GM23338 (cell line): ENCODE measurements at regions not wholly inside any gene's neighbourhood (a gene's known extent, or its start where the extent isn't known, plus 50 kb on each side); places are given as distances from the start of the nearest gene placed in this dataset.

Experiments used
- ATAC-seq: fragments of 200-7000 bp; cut with Tn5 transposase; 3 replicates; pipeline ENCODE4 v1.9.1; 2020
- DNase-seq: peaks from one replicate; pipeline ENCODE4 v3.0.0-alpha.2; 2015; ENCODE audit warnings: low spot score
- H2AFZ ChIP-seq: fragments of 200-600 bp; sonication (generic); 2 replicates; pipeline ENCODE4 v1.8.0; 2016; ENCODE audit warnings: antibody characterized with exemption, mild to moderate bottlenecking, moderate library complexity
- H3F3A ChIP-seq: fragments of 200-600 bp; sonication (generic); replicated peaks from 2 replicates; pipeline ENCODE4 v1.8.0; 2017; ENCODE audit warnings: antibody characterized with exemption, mixed run types, low read depth
- H3K27ac ChIP-seq: fragments of 200-600 bp; sonication (generic); 2 replicates; pipeline ENCODE4 v1.6.1; 2016; ENCODE audit warnings: low read depth
- H3K27me3 ChIP-seq: fragments of 200-600 bp; sonication (generic); 2 replicates; pipeline ENCODE4 v1.8.0; 2016; ENCODE audit warnings: mild to moderate bottlenecking, mixed run types, moderate library complexity; ENCODE audit not compliant: insufficient read depth
- H3K36me3 ChIP-seq: fragments of 200-600 bp; sonication (generic); 2 replicates; pipeline ENCODE4 v1.8.0; 2016; ENCODE audit warnings: mild to moderate bottlenecking; ENCODE audit not compliant: insufficient read depth
- H3K4me1 ChIP-seq: fragments of 200-600 bp; sonication (generic); 2 replicates; pipeline ENCODE4 v1.8.0; 2016; ENCODE audit warnings: mild to moderate bottlenecking, moderate library complexity; ENCODE audit not compliant: insufficient read depth
- H3K4me2 ChIP-seq: fragments of 200-600 bp; sonication (generic); 2 replicates; pipeline ENCODE4 v1.7.1; 2017; ENCODE audit warnings: mixed run types
- H3K4me3 ChIP-seq: fragments of 200-600 bp; sonication (generic); 2 replicates; pipeline ENCODE4 v1.6.1; 2016; ENCODE audit warnings: mixed run types
- H3K79me2 ChIP-seq: fragments of 200-600 bp; sonication (generic); replicated peaks from 2 replicates; pipeline ENCODE4 v1.8.0; 2017; ENCODE audit warnings: mild to moderate bottlenecking; ENCODE audit not compliant: insufficient read depth
- H3K9me2 ChIP-seq: fragments of 200-600 bp; sonication (generic); 2 replicates; pipeline ENCODE4 v1.8.0; 2017; ENCODE audit not compliant: insufficient read depth
- H4K20me1 ChIP-seq: fragments of 200-600 bp; sonication (generic); replicated peaks from 2 replicates; pipeline ENCODE4 v1.8.0; 2017; ENCODE audit warnings: mild to moderate bottlenecking; ENCODE audit not compliant: insufficient read depth
- H3K27ac Mint-ChIP-seq: 2 replicates; pipeline ENCODE4 v1.8.0; 2020; ENCODE audit warnings: inconsistent platforms, mild to moderate bottlenecking, moderate library complexity, mixed read lengths
- H3K27me3 Mint-ChIP-seq: 3 replicates; pipeline ENCODE4 v1.8.0; 2022; ENCODE audit warnings: low read depth, mild to moderate bottlenecking, moderate library complexity, mixed read lengths, inconsistent platforms; ENCODE audit not compliant: insufficient read depth, poor library complexity
- H3K36me3 Mint-ChIP-seq: 3 replicates; pipeline ENCODE4 v1.8.0; 2021; ENCODE audit warnings: low read depth, mild to moderate bottlenecking, inconsistent platforms, moderate library complexity, mixed read lengths
- H3K4me1 Mint-ChIP-seq: 3 replicates; pipeline ENCODE4 v1.8.0; 2020; ENCODE audit warnings: mild to moderate bottlenecking, inconsistent platforms, mixed read lengths
- H3K4me3 Mint-ChIP-seq: 3 replicates; pipeline ENCODE4 v1.8.0; 2021; ENCODE audit warnings: moderate library complexity, mild to moderate bottlenecking, inconsistent platforms, mixed read lengths
- H3K9me3 Mint-ChIP-seq: 3 replicates; pipeline ENCODE4 v1.8.0; 2020; ENCODE audit warnings: moderate library complexity, mild to moderate bottlenecking, inconsistent platforms, mixed read lengths
- CTCF ChIP-seq, 2 experiments: fragments of 200-600 bp in 1 of 2; sonication (generic) in 1 of 2; conservative IDR thresholded peaks; 2 replicates each; pipeline versions ENCODE4 v1.5.1 to v1.6.1; 2016 to 2017; ENCODE audit warnings: antibody characterized with exemption in 2 of 2, low read depth in 2 of 2, mild to moderate bottlenecking in 2 of 2, moderate library complexity in 1 of 2
- EZH2 ChIP-seq: fragments of 200-600 bp; sonication (generic); IDR thresholded peaks from one replicate; pipeline ENCODE4 v1.8.0; 2017; ENCODE audit warnings: antibody characterized with exemption, mild to moderate bottlenecking, low read depth; ENCODE audit not compliant: unreplicated experiment
- EZH2phosphoT487 ChIP-seq: fragments of 200-600 bp; sonication (generic); IDR thresholded peaks from one replicate; pipeline ENCODE4 v1.8.1; 2018; ENCODE audit warnings: antibody characterized with exemption; ENCODE audit not compliant: unreplicated experiment
- JUNB ChIP-seq: IDR thresholded peaks from one replicate; pipeline ENCODE4 v1.6.1; 2016; ENCODE audit warnings: antibody characterized with exemption; ENCODE audit not compliant: unreplicated experiment
- STAT1 ChIP-seq: IDR thresholded peaks from one replicate; pipeline ENCODE4 v1.6.1; 2016; ENCODE audit warnings: antibody characterized with exemption; ENCODE audit not compliant: unreplicated experiment
- ZNF114 ChIP-seq: fragments of 250-450 bp; sonication (Bioruptor Pico); IDR thresholded peaks from 2 replicates; pipeline ENCODE4 v1.5.0; 2020; ENCODE audit warnings: mild to moderate bottlenecking, moderate library complexity
- ZNF331 ChIP-seq: fragments of 250-450 bp; sonication (Bioruptor Pico); IDR thresholded peaks from 2 replicates; pipeline ENCODE4 v1.5.0; 2020; ENCODE audit warnings: low read depth, mild to moderate bottlenecking, moderate library complexity
- TF ChIP-seq, protein P1 (sequence below): IDR thresholded peaks from 2 replicates; pipeline ENCODE4 v1.6.1; 2016; ENCODE audit warnings: antibody characterized with exemption
- TF ChIP-seq, protein P2 (sequence below): fragments of 250-450 bp; sonication (Bioruptor Pico); IDR thresholded peaks from 2 replicates; pipeline ENCODE4 v1.5.0; 2020; ENCODE audit warnings: mild to moderate bottlenecking, moderate library complexity

GRCh38 chrX:45660477-45660876 is 459.8 kb upstream of the DIPK2B start:
- no peak for ATAC-seq
- H3K36me3 ChIP-seq = no peaks in the 10 kb centered on the region
- no peaks in the 10 kb centered on the region for H3K4me1 ChIP-seq
- no peaks in the 10 kb centered on the region for H3K79me2 ChIP-seq
- H3K9me3 Mint-ChIP-seq = peaks cover 6% of the 10 kb centered on the region; the same call in 2 of the 3 replicates
- no peak overlapping the region for H3K27ac ChIP-seq
- no peaks in the 10 kb centered on the region for H3K4me1 Mint-ChIP-seq
- no peak overlapping the region for H3K4me3 ChIP-seq
- H3K4me2 ChIP-seq = no peak overlapping the region
- no peak overlapping the region for H3K4me3 Mint-ChIP-seq
- no peaks in the 10 kb centered on the region for H3F3A ChIP-seq
- no peaks in the 10 kb centered on the region for H3K27me3 ChIP-seq
- TF ChIP-seq EZH2 (no peak), ZNF114 (CRISPR knock-in tag) (no peak)
- TF ChIP-seq, protein P1, sequence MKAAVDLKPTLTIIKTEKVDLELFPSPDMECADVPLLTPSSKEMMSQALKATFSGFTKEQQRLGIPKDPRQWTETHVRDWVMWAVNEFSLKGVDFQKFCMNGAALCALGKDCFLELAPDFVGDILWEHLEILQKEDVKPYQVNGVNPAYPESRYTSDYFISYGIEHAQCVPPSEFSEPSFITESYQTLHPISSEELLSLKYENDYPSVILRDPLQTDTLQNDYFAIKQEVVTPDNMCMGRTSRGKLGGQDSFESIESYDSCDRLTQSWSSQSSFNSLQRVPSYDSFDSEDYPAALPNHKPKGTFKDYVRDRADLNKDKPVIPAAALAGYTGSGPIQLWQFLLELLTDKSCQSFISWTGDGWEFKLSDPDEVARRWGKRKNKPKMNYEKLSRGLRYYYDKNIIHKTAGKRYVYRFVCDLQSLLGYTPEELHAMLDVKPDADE = no peak
- no peaks in the 10 kb centered on the region for H3K9me2 ChIP-seq
- no peak overlapping the region for H2AFZ ChIP-seq
- H3K36me3 Mint-ChIP-seq = no peaks in the 10 kb centered on the region; the same call in 2 of the 3 replicates
- H3K27me3 Mint-ChIP-seq = peaks cover 1% of the 10 kb centered on the region
- H3K27ac Mint-ChIP-seq = no peak overlapping the region
- H4K20me1 ChIP-seq = no peaks in the 10 kb centered on the region
- DNase-seq = no peak

GRCh38 chrX:45633419-45633818 is 432.7 kb upstream of the DIPK2B start:
- H3K4me1 ChIP-seq = no peaks in the 10 kb centered on the region
- DNase-seq (no peak), ATAC-seq (no peak)
- no peak overlapping the region for H2AFZ ChIP-seq
- H3F3A ChIP-seq = no peaks in the 10 kb centered on the region
- H3K79me2 ChIP-seq = no peaks in the 10 kb centered on the region
- H3K27ac ChIP-seq = no peak overlapping the region
- no peaks in the 10 kb centered on the region for H3K36me3 ChIP-seq
- no peak overlapping the region for H3K4me3 Mint-ChIP-seq
- no peaks in the 10 kb centered on the region for H3K27me3 ChIP-seq
- H3K36me3 Mint-ChIP-seq = no peaks in the 10 kb centered on the region; the same call in 2 of the 3 replicates
- H3K4me3 ChIP-seq = no peak overlapping the region
- no peaks in the 10 kb centered on the region for H3K9me2 ChIP-seq
- 0 out of 3 replicates have a peak, but pooled peaks cover 6% of the 10 kb centered on the region for H3K9me3 Mint-ChIP-seq
- H3K4me2 ChIP-seq = no peak overlapping the region
- H4K20me1 ChIP-seq = no peaks in the 10 kb centered on the region
- H3K27me3 Mint-ChIP-seq = no peaks in the 10 kb centered on the region
- no peaks in the 10 kb centered on the region for H3K4me1 Mint-ChIP-seq
- H3K27ac Mint-ChIP-seq = no peak overlapping the region
- TF ChIP-seq, protein P1 = no peak
- TF ChIP-seq EZH2phosphoT487 = no peak
- TF ChIP-seq CTCF (conservative IDR thresholded peaks at IDR 0.05; ENCODE audit: low read depth in 2 of 2) = no peak
- TF ChIP-seq ZNF331 = no peak
- TF ChIP-seq STAT1 = no peak
- TF ChIP-seq, protein P2, sequence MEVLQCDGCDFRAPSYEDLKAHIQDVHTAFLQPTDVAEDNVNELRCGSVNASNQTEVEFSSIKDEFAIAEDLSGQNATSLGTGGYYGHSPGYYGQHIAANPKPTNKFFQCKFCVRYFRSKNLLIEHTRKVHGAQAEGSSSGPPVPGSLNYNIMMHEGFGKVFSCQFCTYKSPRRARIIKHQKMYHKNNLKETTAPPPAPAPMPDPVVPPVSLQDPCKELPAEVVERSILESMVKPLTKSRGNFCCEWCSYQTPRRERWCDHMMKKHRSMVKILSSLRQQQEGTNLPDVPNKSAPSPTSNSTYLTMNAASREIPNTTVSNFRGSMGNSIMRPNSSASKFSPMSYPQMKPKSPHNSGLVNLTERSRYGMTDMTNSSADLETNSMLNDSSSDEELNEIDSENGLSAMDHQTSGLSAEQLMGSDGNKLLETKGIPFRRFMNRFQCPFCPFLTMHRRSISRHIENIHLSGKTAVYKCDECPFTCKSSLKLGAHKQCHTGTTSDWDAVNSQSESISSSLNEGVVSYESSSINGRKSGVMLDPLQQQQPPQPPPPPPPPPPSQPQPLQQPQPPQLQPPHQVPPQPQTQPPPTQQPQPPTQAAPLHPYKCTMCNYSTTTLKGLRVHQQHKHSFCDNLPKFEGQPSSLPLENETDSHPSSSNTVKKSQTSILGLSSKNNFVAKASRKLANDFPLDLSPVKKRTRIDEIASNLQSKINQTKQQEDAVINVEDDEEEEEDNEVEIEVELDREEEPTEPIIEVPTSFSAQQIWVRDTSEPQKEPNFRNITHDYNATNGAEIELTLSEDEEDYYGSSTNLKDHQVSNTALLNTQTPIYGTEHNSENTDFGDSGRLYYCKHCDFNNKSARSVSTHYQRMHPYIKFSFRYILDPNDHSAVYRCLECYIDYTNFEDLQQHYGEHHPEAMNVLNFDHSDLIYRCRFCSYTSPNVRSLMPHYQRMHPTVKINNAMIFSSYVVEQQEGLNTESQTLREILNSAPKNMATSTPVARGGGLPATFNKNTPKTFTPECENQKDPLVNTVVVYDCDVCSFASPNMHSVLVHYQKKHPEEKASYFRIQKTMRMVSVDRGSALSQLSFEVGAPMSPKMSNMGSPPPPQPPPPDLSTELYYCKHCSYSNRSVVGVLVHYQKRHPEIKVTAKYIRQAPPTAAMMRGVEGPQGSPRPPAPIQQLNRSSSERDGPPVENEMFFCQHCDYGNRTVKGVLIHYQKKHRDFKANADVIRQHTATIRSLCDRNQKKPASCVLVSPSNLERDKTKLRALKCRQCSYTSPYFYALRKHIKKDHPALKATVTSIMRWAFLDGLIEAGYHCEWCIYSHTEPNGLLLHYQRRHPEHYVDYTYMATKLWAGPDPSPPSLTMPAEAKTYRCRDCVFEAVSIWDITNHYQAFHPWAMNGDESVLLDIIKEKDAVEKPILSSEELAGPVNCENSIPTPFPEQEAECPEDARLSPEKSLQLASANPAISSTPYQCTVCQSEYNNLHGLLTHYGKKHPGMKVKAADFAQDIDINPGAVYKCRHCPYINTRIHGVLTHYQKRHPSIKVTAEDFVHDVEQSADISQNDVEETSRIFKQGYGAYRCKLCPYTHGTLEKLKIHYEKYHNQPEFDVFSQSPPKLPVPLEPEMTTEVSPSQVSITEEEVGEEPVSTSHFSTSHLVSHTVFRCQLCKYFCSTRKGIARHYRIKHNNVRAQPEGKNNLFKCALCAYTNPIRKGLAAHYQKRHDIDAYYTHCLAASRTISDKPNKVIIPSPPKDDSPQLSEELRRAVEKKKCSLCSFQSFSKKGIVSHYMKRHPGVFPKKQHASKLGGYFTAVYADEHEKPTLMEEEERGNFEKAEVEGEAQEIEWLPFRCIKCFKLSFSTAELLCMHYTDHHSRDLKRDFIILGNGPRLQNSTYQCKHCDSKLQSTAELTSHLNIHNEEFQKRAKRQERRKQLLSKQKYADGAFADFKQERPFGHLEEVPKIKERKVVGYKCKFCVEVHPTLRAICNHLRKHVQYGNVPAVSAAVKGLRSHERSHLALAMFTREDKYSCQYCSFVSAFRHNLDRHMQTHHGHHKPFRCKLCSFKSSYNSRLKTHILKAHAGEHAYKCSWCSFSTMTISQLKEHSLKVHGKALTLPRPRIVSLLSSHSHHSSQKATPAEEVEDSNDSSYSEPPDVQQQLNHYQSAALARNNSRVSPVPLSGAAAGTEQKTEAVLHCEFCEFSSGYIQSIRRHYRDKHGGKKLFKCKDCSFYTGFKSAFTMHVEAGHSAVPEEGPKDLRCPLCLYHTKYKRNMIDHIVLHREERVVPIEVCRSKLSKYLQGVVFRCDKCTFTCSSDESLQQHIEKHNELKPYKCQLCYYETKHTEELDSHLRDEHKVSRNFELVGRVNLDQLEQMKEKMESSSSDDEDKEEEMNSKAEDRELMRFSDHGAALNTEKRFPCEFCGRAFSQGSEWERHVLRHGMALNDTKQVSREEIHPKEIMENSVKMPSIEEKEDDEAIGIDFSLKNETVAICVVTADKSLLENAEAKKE (CRISPR knock-in tag) = no peak
- TF ChIP-seq JUNB = no peak
